ENCODE measurements at regions not wholly inside any gene's neighbourhood (a gene's known extent, or its start where the extent isn't known, plus 50 kb on each side); places are given as distances from the start of the nearest gene placed in this dataset.
"Not testable (repeated sequence)": the region's sequence is repeated elsewhere in the genome, so short reads cannot be mapped to it uniquely, and the experiment has no call there.

DNA sequence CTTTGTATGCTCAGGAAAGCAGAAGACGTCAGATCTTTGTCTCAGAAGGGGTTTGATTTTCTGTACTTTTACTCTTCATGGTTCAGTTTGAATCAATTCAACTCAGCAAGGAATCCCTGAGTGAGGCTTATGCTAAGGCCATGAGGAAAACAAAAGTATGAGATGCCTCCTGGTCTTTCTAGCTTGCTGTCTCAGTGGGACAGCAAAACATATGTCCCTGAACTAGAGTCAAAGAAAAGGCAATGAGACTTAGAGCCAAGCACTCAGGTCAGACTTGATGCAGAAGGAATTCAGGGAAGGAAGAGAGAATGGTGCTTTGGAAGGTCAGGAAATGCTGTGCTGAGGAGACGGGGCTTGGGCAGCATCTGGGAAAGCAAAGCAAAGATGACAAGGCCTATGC is 236.2 kb upstream of the SFRP2 start:
- DNase-seq: no peak
- H3K36me3 Mint-ChIP-seq (ENCODE audit: low read depth): no peaks in the 10 kb centered on the region
- Histone ChIP-seq H3K4me1 (ENCODE audit: control insufficient read depth, insufficient read depth, low read length) (peaks cover 3% of the 10 kb centered on the region), H3K27ac (ENCODE audit: low read depth, low read length) (no peak overlapping the region), H3K9ac (ENCODE audit: extremely low read depth, low read length, poor library complexity, severe bottlenecking) (no peak overlapping the region), H3K36me3 (ENCODE audit: control insufficient read depth, insufficient read depth, low read length) (no peaks in the 10 kb centered on the region), H3K27me3 (ENCODE audit: control insufficient read depth, insufficient read depth, low read length, poor library complexity, severe bottlenecking) (no peaks in the 10 kb centered on the region), H3K4me3 (ENCODE audit: low read length) (no peak overlapping the region), H3K9me3 (ENCODE audit: control insufficient read depth, low read length) (no peaks in the 10 kb centered on the region)
- WGBS, 2 experiments (ENCODE audit: insufficient coverage in 1 of 2, insufficient read length in 1 of 2): 80 to 85% methylated on average over 1 to 2 of the region's 2 CpGs
- H3K4me3 Mint-ChIP-seq: no peak overlapping the region
- TF ChIP-seq, protein P1, sequence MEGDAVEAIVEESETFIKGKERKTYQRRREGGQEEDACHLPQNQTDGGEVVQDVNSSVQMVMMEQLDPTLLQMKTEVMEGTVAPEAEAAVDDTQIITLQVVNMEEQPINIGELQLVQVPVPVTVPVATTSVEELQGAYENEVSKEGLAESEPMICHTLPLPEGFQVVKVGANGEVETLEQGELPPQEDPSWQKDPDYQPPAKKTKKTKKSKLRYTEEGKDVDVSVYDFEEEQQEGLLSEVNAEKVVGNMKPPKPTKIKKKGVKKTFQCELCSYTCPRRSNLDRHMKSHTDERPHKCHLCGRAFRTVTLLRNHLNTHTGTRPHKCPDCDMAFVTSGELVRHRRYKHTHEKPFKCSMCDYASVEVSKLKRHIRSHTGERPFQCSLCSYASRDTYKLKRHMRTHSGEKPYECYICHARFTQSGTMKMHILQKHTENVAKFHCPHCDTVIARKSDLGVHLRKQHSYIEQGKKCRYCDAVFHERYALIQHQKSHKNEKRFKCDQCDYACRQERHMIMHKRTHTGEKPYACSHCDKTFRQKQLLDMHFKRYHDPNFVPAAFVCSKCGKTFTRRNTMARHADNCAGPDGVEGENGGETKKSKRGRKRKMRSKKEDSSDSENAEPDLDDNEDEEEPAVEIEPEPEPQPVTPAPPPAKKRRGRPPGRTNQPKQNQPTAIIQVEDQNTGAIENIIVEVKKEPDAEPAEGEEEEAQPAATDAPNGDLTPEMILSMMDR (conservative IDR thresholded peaks at IDR 0.05): no peak
- H3K27ac Mint-ChIP-seq: no peak overlapping the region
- H3K4me1 Mint-ChIP-seq: peaks cover 23% of the 10 kb centered on the region
- H3K9me3 Mint-ChIP-seq: no peaks in the 10 kb centered on the region
- no peaks in the 10 kb centered on the region for H3K27me3 Mint-ChIP-seq (ENCODE audit: insufficient read depth)

DNA sequence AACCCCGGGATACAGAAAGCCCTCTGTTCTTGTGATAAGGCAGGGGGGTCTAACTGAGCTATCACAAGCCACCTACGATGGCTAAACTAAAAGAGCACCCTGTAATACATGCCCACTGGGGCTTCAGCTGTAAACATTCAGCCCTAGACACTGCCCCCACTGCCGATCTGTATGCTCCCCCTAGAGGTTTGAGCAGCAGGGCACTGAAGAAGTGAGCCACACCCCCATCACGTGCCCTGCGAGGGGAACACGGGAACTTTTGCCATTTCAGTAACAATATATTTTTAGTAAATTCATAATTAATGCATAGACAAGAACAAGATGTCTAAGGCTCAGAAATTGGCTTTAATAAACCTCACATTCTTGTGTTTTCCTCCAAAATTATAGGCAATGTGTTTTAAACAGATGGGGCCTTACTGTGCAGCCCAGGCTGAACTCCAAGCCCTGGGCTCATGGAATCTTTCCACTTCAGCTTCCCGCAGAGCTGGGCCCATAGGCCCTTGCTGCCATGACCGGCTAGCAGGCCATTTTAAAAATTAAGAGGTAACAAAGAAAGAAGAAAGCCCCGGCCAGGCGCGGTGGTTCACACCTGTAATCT is 235.3 kb upstream of the SFRP2 start:
- Histone ChIP-seq H3K9me3 (ENCODE audit: control insufficient read depth, low read length) (no peaks in the 10 kb centered on the region), H3K4me1 (ENCODE audit: control insufficient read depth, insufficient read depth, low read length) (no peaks in the 10 kb centered on the region), H3K9ac (ENCODE audit: extremely low read depth, low read length, poor library complexity, severe bottlenecking) (no peak overlapping the region), H3K36me3 (ENCODE audit: control insufficient read depth, insufficient read depth, low read length) (no peaks in the 10 kb centered on the region), H3K27me3 (ENCODE audit: control insufficient read depth, insufficient read depth, low read length, poor library complexity, severe bottlenecking) (no peaks in the 10 kb centered on the region), H3K4me3 (ENCODE audit: low read length) (no peak overlapping the region), H3K27ac (ENCODE audit: low read depth, low read length) (no peak overlapping the region)
- DNase-seq: peak; percentile 63
- peaks cover 16% of the 10 kb centered on the region for H3K4me1 Mint-ChIP-seq
- H3K27me3 Mint-ChIP-seq (ENCODE audit: insufficient read depth): no peaks in the 10 kb centered on the region
- H3K4me3 Mint-ChIP-seq: no peak overlapping the region
- no peak overlapping the region for H3K27ac Mint-ChIP-seq
- WGBS, 2 experiments (ENCODE audit: insufficient coverage in 1 of 2, insufficient read length in 1 of 2): 69 to 81% methylated on average over 2 to 10 of the region's 11 CpGs
- H3K36me3 Mint-ChIP-seq (ENCODE audit: low read depth): no peaks in the 10 kb centered on the region
- TF ChIP-seq, protein P1 (conservative IDR thresholded peaks at IDR 0.05): peak; percentile 69
- no peaks in the 10 kb centered on the region for H3K9me3 Mint-ChIP-seq

DNA sequence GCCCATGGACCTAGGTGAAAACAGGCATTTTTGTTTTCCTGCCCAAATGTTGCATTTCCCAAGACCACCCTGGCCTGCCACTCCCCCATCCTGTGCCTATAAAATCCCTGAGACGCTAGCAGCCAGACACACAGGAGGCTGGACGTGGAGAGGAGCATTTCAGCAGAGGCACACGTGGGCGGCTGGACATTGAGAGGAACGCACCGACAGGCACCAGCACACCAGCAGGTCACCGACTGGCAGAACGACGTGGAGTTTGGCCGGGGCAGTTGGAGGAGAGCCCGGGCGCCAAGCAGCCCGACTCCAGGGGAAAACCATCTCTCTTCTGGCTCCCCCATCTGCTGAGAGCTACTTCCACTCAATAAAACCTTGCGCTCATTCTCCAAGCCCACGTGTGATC is 234.8 kb upstream of the SFRP2 start:
- H3K4me3 Mint-ChIP-seq; H3K4me1 ChIP-seq (ENCODE audit: control insufficient read depth, insufficient read depth, low read length); H3K27me3 ChIP-seq (ENCODE audit: control insufficient read depth, insufficient read depth, low read length, poor library complexity, severe bottlenecking); H3K4me3 ChIP-seq (ENCODE audit: low read length); DNase-seq; H3K27me3 Mint-ChIP-seq (ENCODE audit: insufficient read depth); H3K27ac ChIP-seq (ENCODE audit: low read depth, low read length); H3K27ac Mint-ChIP-seq; H3K9me3 Mint-ChIP-seq; H3K36me3 Mint-ChIP-seq (ENCODE audit: low read depth); H3K9me3 ChIP-seq (ENCODE audit: control insufficient read depth, low read length); H3K36me3 ChIP-seq (ENCODE audit: control insufficient read depth, insufficient read depth, low read length); H3K9ac ChIP-seq (ENCODE audit: extremely low read depth, low read length, poor library complexity, severe bottlenecking): not testable (repeated sequence)
- peaks cover 14% of the 10 kb centered on the region for H3K4me1 Mint-ChIP-seq
- 85 to 93% methylated on average over 13 to 15 of the region's 15 CpGs for WGBS, 2 experiments (ENCODE audit: insufficient coverage in 1 of 2, insufficient read length in 1 of 2)

DNA sequence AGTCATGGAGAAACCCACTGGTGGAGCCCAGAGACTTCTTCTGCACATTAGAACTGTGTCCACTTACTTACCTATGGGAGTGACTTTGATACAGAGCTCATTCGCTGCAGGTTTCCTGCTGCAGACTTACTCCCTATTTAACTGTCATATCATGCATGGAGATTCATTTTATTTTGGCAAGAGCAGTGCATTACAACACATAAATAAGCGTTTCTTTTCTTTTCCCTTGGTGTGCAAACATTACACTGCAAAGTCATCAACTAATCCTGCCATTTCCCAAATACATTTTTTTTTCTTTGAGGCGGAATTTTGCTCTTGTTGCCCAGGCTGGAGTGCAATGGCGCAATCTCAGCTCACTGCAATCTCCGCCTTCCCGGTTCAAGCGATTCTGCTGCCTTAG is 230.9 kb upstream of the SFRP2 start:
- Mint-ChIP-seq H3K4me3 (no peak overlapping the region), H3K4me1 (peaks cover 6% of the 10 kb centered on the region), H3K9me3 (no peaks in the 10 kb centered on the region), H3K27ac (no peak overlapping the region), H3K27me3 (ENCODE audit: insufficient read depth) (no peaks in the 10 kb centered on the region), H3K36me3 (ENCODE audit: low read depth) (no peaks in the 10 kb centered on the region)
- H3K4me3 ChIP-seq (ENCODE audit: low read length): no peak overlapping the region
- H3K36me3 ChIP-seq (ENCODE audit: control insufficient read depth, insufficient read depth, low read length): no peaks in the 10 kb centered on the region
- H3K9me3 ChIP-seq (ENCODE audit: control insufficient read depth, low read length): no peaks in the 10 kb centered on the region
- TF ChIP-seq, protein P1 (conservative IDR thresholded peaks at IDR 0.05): no peak
- 92 to 95% methylated on average over 5 to 7 of the region's 7 CpGs for WGBS, 2 experiments (ENCODE audit: insufficient coverage in 1 of 2, insufficient read length in 1 of 2)
- no peak overlapping the region for H3K27ac ChIP-seq (ENCODE audit: low read depth, low read length)
- no peak for DNase-seq
- H3K9ac ChIP-seq (ENCODE audit: extremely low read depth, low read length, poor library complexity, severe bottlenecking): no peak overlapping the region
- no peaks in the 10 kb centered on the region for H3K4me1 ChIP-seq (ENCODE audit: control insufficient read depth, insufficient read depth, low read length)
- H3K27me3 ChIP-seq (ENCODE audit: control insufficient read depth, insufficient read depth, low read length, poor library complexity, severe bottlenecking): no peaks in the 10 kb centered on the region
